Tibial nerve (tissue), 4 donors: ENCODE measurements at regions not wholly inside any gene's neighbourhood (a gene's known extent, or its start where the extent isn't known, plus 50 kb on each side); places are given as distances from the start of the nearest gene placed in this dataset.
A peak's percentile ranks its signal among the peaks of the same experiment; 100 is the strongest.

ENCODE experiments used
- DNase-seq, 2 donors: peaks; one replicate each; pipeline ENCODE4 v3.0.0-alpha.2; 2019; ENCODE audit warnings: low spot score in 2 of 2
- H3K27ac ChIP-seq, 4 donors: fragments of 200-600 bp; sonication (generic) in 3 of 4; one replicate each; pipeline ENCODE4 v1.5.1; 2017 to 2019; ENCODE audit warnings: mild to moderate bottlenecking in 1 of 4
- H3K27me3 ChIP-seq, 2 donors: fragments of 200-600 bp; sonication (generic) in 1 of 2; one replicate each; pipeline versions ENCODE4 v1.5.1 to v1.6.0; 2017 to 2019
- H3K36me3 ChIP-seq, 3 donors: fragments of 200-600 bp; sonication (generic); one replicate each; pipeline ENCODE4 v1.5.1; 2018 to 2019
- H3K4me1 ChIP-seq, 4 donors: fragments of 200-600 bp; sonication (generic) in 3 of 4; one replicate each; pipeline ENCODE4 v1.5.1; 2017 to 2019
- H3K4me3 ChIP-seq, 4 donors: fragments of 200-600 bp; sonication (generic) in 3 of 4; one replicate each; pipeline ENCODE4 v1.5.1; 2017 to 2019; ENCODE audit warnings: mild to moderate bottlenecking in 1 of 4, moderate library complexity in 1 of 4
- H3K9me3 ChIP-seq, 4 donors: fragments of 200-600 bp; sonication (generic) in 3 of 4; one replicate each; pipeline ENCODE4 v1.5.1; 2017 to 2019
- CTCF ChIP-seq, 5 experiments: fragments of 200-600 bp in 3 of 5; fragments of 450-650 bp in 2 of 5; sonication (generic) in 3 of 5; IDR thresholded peaks; one replicate each; pipeline ENCODE4 v1.5.1; 2016 to 2019; ENCODE audit warnings: antibody characterized with exemption in 5 of 5, mild to moderate bottlenecking in 3 of 5, moderate library complexity in 2 of 5
- EP300 ChIP-seq, 2 donors: sonication (generic); formaldehyde crosslinking; IDR thresholded peaks; one replicate each; pipeline ENCODE4 v1.6.1; 2017; ENCODE audit warnings: antibody characterized with exemption in 2 of 2, mild to moderate bottlenecking in 1 of 2
- POLR2A ChIP-seq, 2 donors: fragments of 450-650 bp; IDR thresholded peaks; one replicate each; pipeline ENCODE4 v1.6.1; 2017; ENCODE audit warnings: antibody characterized with exemption in 2 of 2, mild to moderate bottlenecking in 2 of 2, moderate library complexity in 2 of 2
- WGBS, 2 donors: methylation state at CpG; one replicate each; pipeline ENCODE4 v1.1.5; 2018; 5-methylcytosine and 5-hydroxymethylcytosine counted together

DNA sequence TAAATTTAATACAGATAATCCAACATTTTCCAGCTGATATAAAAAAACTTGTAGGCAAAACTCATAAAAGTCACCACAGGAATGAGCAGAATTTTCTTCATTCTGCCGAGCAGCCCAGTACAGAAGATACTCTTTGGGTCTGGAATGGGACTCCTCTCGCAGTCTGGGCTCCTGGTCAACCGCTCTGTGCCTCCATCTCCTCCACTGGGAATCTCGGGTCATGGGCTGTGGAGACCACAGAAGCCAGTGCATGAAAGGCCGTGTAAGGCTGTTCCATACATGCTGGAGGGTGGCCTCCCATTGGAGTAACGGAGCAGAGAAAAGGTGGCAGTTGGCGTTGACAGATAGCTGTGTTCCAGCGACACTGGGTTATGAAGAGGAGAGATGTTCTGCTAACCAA lies 616.4 kb upstream of the MGMT start:
- H3K36me3 ChIP-seq, result no peaks in the 10 kb centered on the region
- no peak overlapping the region for H3K27ac ChIP-seq
- H3K9me3 ChIP-seq, result no peaks in the 10 kb centered on the region
- TF ChIP-seq CTCF (IDR thresholded peaks at IDR 0.05) (no peak), EP300 (IDR thresholded peaks at IDR 0.05) (no peak), POLR2A (IDR thresholded peaks at IDR 0.05) (no peak)
- WGBS, 2 donors, result 77 to 80% methylated on average over 8 of the region's 8 CpGs
- no peaks in the 10 kb centered on the region for H3K27me3 ChIP-seq
- peaks cover 0 to 51% (median 7%) of the 10 kb centered on the region in 4 donors for H3K4me1 ChIP-seq
- no peak for DNase-seq
- no peak overlapping the region for H3K4me3 ChIP-seq

- DNase-seq, result no peak
- no peak for TF ChIP-seq EP300 (IDR thresholded peaks at IDR 0.05)
- TF ChIP-seq POLR2A (IDR thresholded peaks at IDR 0.05), result no peak
- no peak for TF ChIP-seq CTCF (IDR thresholded peaks at IDR 0.05)
- Histone ChIP-seq H3K27ac (peak overlapping the region in 1 of 4 donors; percentile 66), H3K9me3 (no peaks in the 10 kb centered on the region), H3K27me3 (no peaks in the 10 kb centered on the region), H3K4me3 (no peak overlapping the region), H3K4me1 (peaks cover 0 to 57% (median 9%) of the 10 kb centered on the region in 4 donors), H3K36me3 (no peaks in the 10 kb centered on the region)
- 88 to 90% methylated on average over 2 of the region's 2 CpGs for WGBS, 2 donors
These were observed 615.8 kb upstream of the MGMT start for GRCh38 chr10:128851281-128851680.

GRCh38 chr10:128851726-128852125 lies 615.3 kb upstream of the MGMT start:
- Histone ChIP-seq H3K9me3 (no peaks in the 10 kb centered on the region), H3K36me3 (no peaks in the 10 kb centered on the region), H3K4me1 (peaks cover 0 to 58% (median 9%) of the 10 kb centered on the region in 4 donors), H3K4me3 (no peak overlapping the region), H3K27me3 (no peaks in the 10 kb centered on the region), H3K27ac (peak overlapping the region in 1 of 4 donors; percentile 66)
- WGBS, 2 donors, result 49 to 55% methylated on average over 7 of the region's 7 CpGs
- peak in 1 of 2 donors; percentile 5 for DNase-seq
- TF ChIP-seq EP300 (IDR thresholded peaks at IDR 0.05), result peak in 1 of 2 donors; percentile 50
- no peak for TF ChIP-seq POLR2A (IDR thresholded peaks at IDR 0.05)

- no peak for TF ChIP-seq EP300 (IDR thresholded peaks at IDR 0.05)
- no peak for TF ChIP-seq CTCF (IDR thresholded peaks at IDR 0.05)
- TF ChIP-seq POLR2A (IDR thresholded peaks at IDR 0.05), result no peak
- Histone ChIP-seq H3K9me3 (no peaks in the 10 kb centered on the region), H3K27me3 (no peaks in the 10 kb centered on the region), H3K4me1 (peaks cover 0 to 58% (median 9%) of the 10 kb centered on the region in 4 donors), H3K36me3 (no peaks in the 10 kb centered on the region), H3K4me3 (no peak overlapping the region), H3K27ac (peak overlapping the region in 2 of 4 donors; percentile 16 to 66)
- 87 to 88% methylated on average over 11 of the region's 11 CpGs for WGBS, 2 donors
- peak in 1 of 2 donors; percentile 3 for DNase-seq
These were observed 614.6 kb upstream of the MGMT start for GRCh38 chr10:128852449-128852848.

DNA sequence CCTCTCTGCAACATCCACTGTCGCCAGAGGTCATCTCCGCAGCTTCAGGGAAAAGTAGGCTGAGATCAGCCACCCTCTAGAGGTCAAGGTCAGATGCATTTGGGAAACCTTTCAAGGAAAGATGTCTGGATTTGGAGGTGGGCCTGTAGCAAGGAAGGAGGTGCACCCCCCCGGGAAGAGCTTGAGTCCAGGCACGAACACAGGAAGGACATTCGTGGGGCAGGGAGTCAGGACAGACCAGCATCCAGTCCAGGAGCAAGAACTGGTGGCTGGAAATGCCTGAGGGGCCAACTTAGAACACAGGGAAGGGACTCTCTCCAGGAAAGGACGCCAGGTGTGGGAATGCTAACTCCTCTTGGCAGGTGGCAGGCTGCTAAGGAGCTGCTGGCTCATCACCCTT lies 614.1 kb upstream of the MGMT start:
- H3K36me3 ChIP-seq, result no peaks in the 10 kb centered on the region
- no peaks in the 10 kb centered on the region for H3K27me3 ChIP-seq
- no peak overlapping the region for H3K4me3 ChIP-seq
- 84 to 88% methylated on average over 6 of the region's 6 CpGs for WGBS, 2 donors
- no peaks in the 10 kb centered on the region for H3K9me3 ChIP-seq
- peak overlapping the region in 1 of 4 donors; percentile 66 for H3K27ac ChIP-seq
- peaks cover 0 to 58% (median 9%) of the 10 kb centered on the region in 4 donors for H3K4me1 ChIP-seq
- TF ChIP-seq CTCF (IDR thresholded peaks at IDR 0.05) (no peak), POLR2A (IDR thresholded peaks at IDR 0.05) (no peak), EP300 (IDR thresholded peaks at IDR 0.05) (no peak)
- DNase-seq, result peak in 1 of 2 donors; percentile 4

- Histone ChIP-seq H3K27me3 (no peaks in the 10 kb centered on the region), H3K27ac (no peak overlapping the region), H3K9me3 (no peaks in the 10 kb centered on the region), H3K4me3 (no peak overlapping the region), H3K4me1 (peaks cover 0 to 61% (median 9%) of the 10 kb centered on the region in 4 donors), H3K36me3 (no peaks in the 10 kb centered on the region)
- peak in 1 of 2 donors; percentile 1 for DNase-seq
- 78 to 87% methylated on average over 6 to 8 of the region's 8 CpGs for WGBS, 2 donors
- no peak for TF ChIP-seq CTCF (IDR thresholded peaks at IDR 0.05)
These were observed 613.5 kb upstream of the MGMT start for GRCh38 chr10:128853537-128853936.
